ENCODE measurements at regions not wholly inside any gene's neighbourhood (a gene's known extent, or its start where the extent isn't known, plus 50 kb on each side); places are given as distances from the start of the nearest gene placed in this dataset.
"Not testable (repeated sequence)": the region's sequence is repeated elsewhere in the genome, so short reads cannot be mapped to it uniquely, and the experiment has no call there.

DNA sequence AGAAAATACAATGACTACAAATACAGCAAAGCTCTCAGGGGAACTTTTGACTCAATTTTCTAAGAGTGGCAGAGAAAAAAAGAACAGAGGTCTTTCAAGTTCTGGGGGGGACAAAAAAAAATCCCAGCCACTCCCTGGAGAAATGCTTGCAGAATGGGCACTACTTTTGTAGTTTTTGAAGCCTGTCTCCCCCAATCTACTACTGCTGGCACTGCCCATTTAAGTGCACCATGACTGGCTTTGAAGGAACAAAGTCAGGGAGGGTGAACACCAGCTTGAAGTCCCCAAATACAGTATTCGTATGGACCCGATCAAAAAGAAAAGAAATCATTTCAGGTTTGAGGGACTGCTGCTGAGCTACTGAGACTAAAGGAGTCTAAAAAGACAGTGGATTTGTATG, 1824.4 kb downstream of the ARAP2 start:
- Histone ChIP-seq H3K4me3 (replicated peaks in 1 of 4; ENCODE audit: control extremely low read depth in 1 of 4, insufficient read depth in 1 of 4, low read depth in 3 of 4, low read length in 4 of 4) (no peak overlapping the region), H3K4me2 (ENCODE audit: extremely low read depth, insufficient read depth, low read length) (no peak overlapping the region), H3K9ac (ENCODE audit: insufficient read depth, low read length) (no peak overlapping the region), H3K27ac (ENCODE audit: insufficient read depth, low read length) (no peak overlapping the region), H3K4me1 (ENCODE audit: control insufficient read depth, extremely low read depth, insufficient read depth, low read length) (no peaks in the 10 kb centered on the region), H4K20me1 (ENCODE audit: control insufficient read depth, extremely low read depth, insufficient read depth, low read length) (no peaks in the 10 kb centered on the region), H3K27me3 (ENCODE audit: control insufficient read depth, insufficient read depth, low read length) (no peaks in the 10 kb centered on the region), H3K79me2 (ENCODE audit: control insufficient read depth, insufficient read depth, low read length) (no peaks in the 10 kb centered on the region), H3K9me3 (ENCODE audit: control insufficient read depth, insufficient read depth, low read depth, low read length) (no peaks in the 10 kb centered on the region), H3K36me3 (ENCODE audit: control insufficient read depth, insufficient read depth, low read length) (no peaks in the 10 kb centered on the region), H2AFZ (ENCODE audit: low read length) (no peak overlapping the region)
- TF ChIP-seq, protein P1, sequence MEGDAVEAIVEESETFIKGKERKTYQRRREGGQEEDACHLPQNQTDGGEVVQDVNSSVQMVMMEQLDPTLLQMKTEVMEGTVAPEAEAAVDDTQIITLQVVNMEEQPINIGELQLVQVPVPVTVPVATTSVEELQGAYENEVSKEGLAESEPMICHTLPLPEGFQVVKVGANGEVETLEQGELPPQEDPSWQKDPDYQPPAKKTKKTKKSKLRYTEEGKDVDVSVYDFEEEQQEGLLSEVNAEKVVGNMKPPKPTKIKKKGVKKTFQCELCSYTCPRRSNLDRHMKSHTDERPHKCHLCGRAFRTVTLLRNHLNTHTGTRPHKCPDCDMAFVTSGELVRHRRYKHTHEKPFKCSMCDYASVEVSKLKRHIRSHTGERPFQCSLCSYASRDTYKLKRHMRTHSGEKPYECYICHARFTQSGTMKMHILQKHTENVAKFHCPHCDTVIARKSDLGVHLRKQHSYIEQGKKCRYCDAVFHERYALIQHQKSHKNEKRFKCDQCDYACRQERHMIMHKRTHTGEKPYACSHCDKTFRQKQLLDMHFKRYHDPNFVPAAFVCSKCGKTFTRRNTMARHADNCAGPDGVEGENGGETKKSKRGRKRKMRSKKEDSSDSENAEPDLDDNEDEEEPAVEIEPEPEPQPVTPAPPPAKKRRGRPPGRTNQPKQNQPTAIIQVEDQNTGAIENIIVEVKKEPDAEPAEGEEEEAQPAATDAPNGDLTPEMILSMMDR (conservative IDR thresholded peaks at IDR 0.05 in 1 of 2, IDR thresholded peaks at IDR 0.05 in 1 of 2; ENCODE audit: low read depth in 1 of 2, low read length in 2 of 2), result no peak
- no peak for TF ChIP-seq EZH2 (IDR thresholded peaks at IDR 0.05; ENCODE audit: low read length, missing control alignments)
- DNase-seq (ENCODE audit: low read depth in 2 of 2), result no peak

DNA sequence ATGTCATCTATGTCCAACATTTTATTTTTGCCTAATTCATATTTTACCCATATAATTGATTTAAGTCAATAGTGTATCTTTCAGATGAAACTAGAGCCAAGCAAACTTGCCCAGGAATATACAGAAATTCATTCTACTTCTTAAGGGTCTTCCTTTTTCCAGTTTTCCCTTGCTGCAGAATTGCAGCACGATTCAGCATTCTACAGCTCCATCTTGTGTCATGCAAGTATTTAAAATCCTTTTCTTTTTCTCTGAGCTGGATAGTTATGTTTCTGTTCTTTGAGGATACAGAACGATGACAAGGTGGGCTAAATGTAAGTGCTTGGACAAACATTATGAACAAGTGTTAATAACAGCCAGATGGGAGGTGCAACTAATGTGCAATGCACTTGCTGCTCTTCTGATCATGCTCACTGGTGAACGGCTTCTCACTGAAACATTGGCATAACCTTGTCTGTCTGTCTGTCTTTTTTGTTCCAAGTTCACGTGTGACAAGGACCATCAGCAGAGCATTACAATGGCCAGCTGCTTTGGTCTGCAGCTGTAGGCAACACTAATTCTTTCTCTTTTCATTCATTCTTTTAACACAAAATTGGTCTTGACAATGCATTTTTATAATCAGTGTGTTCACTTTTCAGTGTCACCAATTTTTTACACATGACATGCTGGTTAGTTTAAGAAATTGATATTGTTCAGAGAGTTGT, 1821.7 kb downstream of the ARAP2 start:
- Histone ChIP-seq H3K9ac (ENCODE audit: insufficient read depth, low read length) (no peak overlapping the region), H3K4me2 (ENCODE audit: extremely low read depth, insufficient read depth, low read length) (no peak overlapping the region), H3K27me3 (ENCODE audit: control insufficient read depth, insufficient read depth, low read length) (no peaks in the 10 kb centered on the region), H4K20me1 (ENCODE audit: control insufficient read depth, extremely low read depth, insufficient read depth, low read length) (no peaks in the 10 kb centered on the region), H3K79me2 (ENCODE audit: control insufficient read depth, insufficient read depth, low read length) (no peaks in the 10 kb centered on the region), H3K27ac (ENCODE audit: insufficient read depth, low read length) (no peak overlapping the region), H3K4me1 (ENCODE audit: control insufficient read depth, extremely low read depth, insufficient read depth, low read length) (no peaks in the 10 kb centered on the region), H3K9me3 (ENCODE audit: control insufficient read depth, insufficient read depth, low read depth, low read length) (no peaks in the 10 kb centered on the region), H3K36me3 (ENCODE audit: control insufficient read depth, insufficient read depth, low read length) (no peaks in the 10 kb centered on the region), H3K4me3 (replicated peaks in 1 of 4; ENCODE audit: control extremely low read depth in 1 of 4, insufficient read depth in 1 of 4, low read depth in 3 of 4, low read length in 4 of 4) (no peak overlapping the region), H2AFZ (ENCODE audit: low read length) (peak overlapping the region; percentile 11)
- peak; percentile 6 to 53 for DNase-seq (ENCODE audit: low read depth in 2 of 2)
- TF ChIP-seq, protein P1 (conservative IDR thresholded peaks at IDR 0.05 in 1 of 2, IDR thresholded peaks at IDR 0.05 in 1 of 2; ENCODE audit: low read depth in 1 of 2, low read length in 2 of 2), result peak in 1 of 2 donors; percentile 30
- TF ChIP-seq EZH2 (IDR thresholded peaks at IDR 0.05; ENCODE audit: low read length, missing control alignments), result no peak

DNA sequence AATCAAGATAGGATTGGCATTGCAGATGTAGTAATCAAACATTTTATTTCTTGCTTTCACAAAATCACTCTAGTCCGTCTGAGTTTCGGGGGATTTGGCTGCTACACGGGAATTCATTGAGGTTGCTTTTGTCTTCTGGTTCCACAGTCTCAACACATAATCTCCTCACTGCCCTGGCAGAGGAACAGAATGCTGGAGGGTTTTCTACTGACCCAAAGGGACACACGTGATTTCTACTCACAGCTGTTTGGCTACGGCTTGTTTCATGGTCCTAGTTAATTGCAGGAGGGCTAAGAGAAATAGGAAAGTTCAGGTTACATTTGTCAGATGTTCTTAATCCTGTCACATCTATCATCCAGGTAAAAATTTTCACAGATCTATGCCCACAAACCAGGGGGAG, 1811.6 kb downstream of the ARAP2 start:
- H3K27ac ChIP-seq (ENCODE audit: insufficient read depth, low read length), result no peak overlapping the region
- no peak overlapping the region for H3K4me3 ChIP-seq (replicated peaks in 1 of 4; ENCODE audit: control extremely low read depth in 1 of 4, insufficient read depth in 1 of 4, low read depth in 3 of 4, low read length in 4 of 4)
- no peaks in the 10 kb centered on the region for H3K36me3 ChIP-seq (ENCODE audit: control insufficient read depth, insufficient read depth, low read length)
- no peaks in the 10 kb centered on the region for H3K27me3 ChIP-seq (ENCODE audit: control insufficient read depth, insufficient read depth, low read length)
- H3K4me2 ChIP-seq (ENCODE audit: extremely low read depth, insufficient read depth, low read length), result no peak overlapping the region
- no peaks in the 10 kb centered on the region for H4K20me1 ChIP-seq (ENCODE audit: control insufficient read depth, extremely low read depth, insufficient read depth, low read length)
- no peak for DNase-seq (ENCODE audit: low read depth in 2 of 2)
- no peaks in the 10 kb centered on the region for H3K9me3 ChIP-seq (ENCODE audit: control insufficient read depth, insufficient read depth, low read depth, low read length)
- no peak overlapping the region for H2AFZ ChIP-seq (ENCODE audit: low read length)
- no peaks in the 10 kb centered on the region for H3K4me1 ChIP-seq (ENCODE audit: control insufficient read depth, extremely low read depth, insufficient read depth, low read length)
- no peak overlapping the region for H3K9ac ChIP-seq (ENCODE audit: insufficient read depth, low read length)
- H3K79me2 ChIP-seq (ENCODE audit: control insufficient read depth, insufficient read depth, low read length), result no peaks in the 10 kb centered on the region
- TF ChIP-seq, protein P1 (conservative IDR thresholded peaks at IDR 0.05 in 1 of 2, IDR thresholded peaks at IDR 0.05 in 1 of 2; ENCODE audit: low read depth in 1 of 2, low read length in 2 of 2), result no peak
- TF ChIP-seq EZH2 (IDR thresholded peaks at IDR 0.05; ENCODE audit: low read length, missing control alignments), result no peak

DNA sequence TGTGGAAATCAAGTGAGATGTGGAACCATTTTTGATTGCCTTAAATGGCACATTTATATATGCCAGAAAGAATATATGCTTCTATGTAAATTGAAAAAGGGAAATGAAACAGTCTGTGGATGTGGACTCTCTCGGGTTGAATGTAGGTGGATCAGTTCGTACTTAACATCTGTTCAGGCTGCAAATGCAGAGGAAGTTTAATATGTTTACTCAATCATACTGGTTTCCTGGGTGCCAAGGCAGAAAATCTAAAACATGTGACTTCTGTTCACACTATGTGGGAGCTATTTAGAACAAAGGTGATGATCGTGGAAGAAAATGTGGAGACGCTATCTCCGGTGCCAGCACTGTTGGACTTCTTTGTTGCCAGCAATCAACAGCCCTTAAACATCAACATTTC, 1809.9 kb downstream of the ARAP2 start:
- not testable (repeated sequence) for H3K9me3 ChIP-seq (ENCODE audit: control insufficient read depth, insufficient read depth, low read depth, low read length); H3K9ac ChIP-seq (ENCODE audit: insufficient read depth, low read length); H3K4me3 ChIP-seq (replicated peaks in 1 of 4; ENCODE audit: control extremely low read depth in 1 of 4, insufficient read depth in 1 of 4, low read depth in 3 of 4, low read length in 4 of 4); H3K36me3 ChIP-seq (ENCODE audit: control insufficient read depth, insufficient read depth, low read length); H3K4me2 ChIP-seq (ENCODE audit: extremely low read depth, insufficient read depth, low read length); H4K20me1 ChIP-seq (ENCODE audit: control insufficient read depth, extremely low read depth, insufficient read depth, low read length); H3K79me2 ChIP-seq (ENCODE audit: control insufficient read depth, insufficient read depth, low read length); H2AFZ ChIP-seq (ENCODE audit: low read length); H3K27me3 ChIP-seq (ENCODE audit: control insufficient read depth, insufficient read depth, low read length); H3K4me1 ChIP-seq (ENCODE audit: control insufficient read depth, extremely low read depth, insufficient read depth, low read length); DNase-seq (ENCODE audit: low read depth in 2 of 2); H3K27ac ChIP-seq (ENCODE audit: insufficient read depth, low read length)

Measured in fibroblast of lung (primary cell).